Bronchial epithelial cell (primary cell): ENCODE measurements at regions not wholly inside any gene's neighbourhood (a gene's known extent, or its start where the extent isn't known, plus 50 kb on each side); places are given as distances from the start of the nearest gene placed in this dataset.

Experiments
- DNase-seq: peaks from one replicate; pipeline ENCODE4 v3.0.0-alpha.2; 2010; ENCODE audit warnings: low read depth
- FAIRE-seq: peaks from 2 replicates; lab custom pipeline; 2011; peaks lifted over from hg19 to GRCh38; lab: Jason Lieb, UNC
- H3K27me3 ChIP-seq: 2 replicates; pipeline ENCODE4 v1.5.1; 2011; ENCODE audit warnings: low read length; ENCODE audit not compliant: control insufficient read depth, insufficient read depth
- H3K36me3 ChIP-seq: 2 replicates; pipeline ENCODE4 v1.5.1; 2011; ENCODE audit warnings: low read length; ENCODE audit not compliant: control insufficient read depth, insufficient read depth
- H3K4me3 ChIP-seq: 2 replicates; pipeline ENCODE4 v1.5.1; 2011; ENCODE audit warnings: mild to moderate bottlenecking, low read depth, low read length, control low read depth
- TF ChIP-seq, protein P1 (sequence below): IDR thresholded peaks from 2 replicates; pipeline ENCODE4 v1.5.1; 2011; ENCODE audit warnings: mild to moderate bottlenecking, moderate library complexity, low read length, control low read depth, inconsistent platforms; ENCODE audit not compliant: insufficient read depth, severe bottlenecking

DNA sequence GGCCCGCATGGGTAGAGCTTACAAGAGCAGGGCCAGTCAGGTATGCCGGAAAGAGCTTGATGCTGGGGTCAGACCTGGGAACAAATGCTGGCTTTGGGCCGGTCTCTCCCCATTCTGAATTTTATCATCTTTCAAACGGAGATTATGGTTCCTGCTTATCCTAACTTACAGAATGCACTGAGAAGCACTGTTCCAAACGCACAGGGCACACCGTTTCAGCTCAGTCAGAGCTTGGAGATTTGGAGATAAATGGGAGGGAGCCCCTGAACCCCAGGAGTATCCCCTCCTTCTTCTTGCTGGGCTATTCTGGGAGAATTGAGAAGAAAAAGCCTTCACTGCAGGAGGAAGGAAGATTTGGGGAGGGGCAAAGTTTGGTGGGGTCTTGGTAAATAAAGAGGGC, 169.4 kb downstream of the DDX1 start:
- no peak for FAIRE-seq

DNA sequence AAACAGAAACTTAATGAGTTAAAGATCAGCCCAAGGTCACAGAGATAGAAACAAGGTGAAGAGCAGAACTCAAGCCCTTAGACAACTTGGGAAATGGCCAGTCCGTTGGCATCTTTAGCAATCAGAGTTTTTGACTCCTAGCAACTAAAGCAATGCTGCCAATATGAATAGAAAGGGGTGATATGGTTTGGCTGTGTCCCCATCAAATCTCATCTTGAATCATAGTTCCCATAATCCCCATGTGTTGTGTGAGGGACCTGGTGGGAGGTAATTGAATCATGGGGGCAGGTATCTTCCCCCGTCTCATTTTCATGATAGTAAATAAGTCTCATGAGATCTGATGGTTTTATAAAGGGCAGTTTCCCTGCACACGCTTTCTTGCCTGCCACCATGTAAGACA, 170.2 kb downstream of the DDX1 start:
- no peaks in the 10 kb centered on the region for H3K36me3 ChIP-seq
- TF ChIP-seq, protein P1, sequence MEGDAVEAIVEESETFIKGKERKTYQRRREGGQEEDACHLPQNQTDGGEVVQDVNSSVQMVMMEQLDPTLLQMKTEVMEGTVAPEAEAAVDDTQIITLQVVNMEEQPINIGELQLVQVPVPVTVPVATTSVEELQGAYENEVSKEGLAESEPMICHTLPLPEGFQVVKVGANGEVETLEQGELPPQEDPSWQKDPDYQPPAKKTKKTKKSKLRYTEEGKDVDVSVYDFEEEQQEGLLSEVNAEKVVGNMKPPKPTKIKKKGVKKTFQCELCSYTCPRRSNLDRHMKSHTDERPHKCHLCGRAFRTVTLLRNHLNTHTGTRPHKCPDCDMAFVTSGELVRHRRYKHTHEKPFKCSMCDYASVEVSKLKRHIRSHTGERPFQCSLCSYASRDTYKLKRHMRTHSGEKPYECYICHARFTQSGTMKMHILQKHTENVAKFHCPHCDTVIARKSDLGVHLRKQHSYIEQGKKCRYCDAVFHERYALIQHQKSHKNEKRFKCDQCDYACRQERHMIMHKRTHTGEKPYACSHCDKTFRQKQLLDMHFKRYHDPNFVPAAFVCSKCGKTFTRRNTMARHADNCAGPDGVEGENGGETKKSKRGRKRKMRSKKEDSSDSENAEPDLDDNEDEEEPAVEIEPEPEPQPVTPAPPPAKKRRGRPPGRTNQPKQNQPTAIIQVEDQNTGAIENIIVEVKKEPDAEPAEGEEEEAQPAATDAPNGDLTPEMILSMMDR, result no peak
- H3K4me3 ChIP-seq, result no peak overlapping the region
- H3K27me3 ChIP-seq, result no peaks in the 10 kb centered on the region
- DNase-seq (no peak), FAIRE-seq (no peak)

More for the DNA sequence above, 169.4 kb downstream of the DDX1 start:
- no peaks in the 10 kb centered on the region for H3K36me3 ChIP-seq
- H3K27me3 ChIP-seq, result no peaks in the 10 kb centered on the region
- DNase-seq, result no peak
- TF ChIP-seq, protein P1, result no peak
- no peak overlapping the region for H3K4me3 ChIP-seq

DNA sequence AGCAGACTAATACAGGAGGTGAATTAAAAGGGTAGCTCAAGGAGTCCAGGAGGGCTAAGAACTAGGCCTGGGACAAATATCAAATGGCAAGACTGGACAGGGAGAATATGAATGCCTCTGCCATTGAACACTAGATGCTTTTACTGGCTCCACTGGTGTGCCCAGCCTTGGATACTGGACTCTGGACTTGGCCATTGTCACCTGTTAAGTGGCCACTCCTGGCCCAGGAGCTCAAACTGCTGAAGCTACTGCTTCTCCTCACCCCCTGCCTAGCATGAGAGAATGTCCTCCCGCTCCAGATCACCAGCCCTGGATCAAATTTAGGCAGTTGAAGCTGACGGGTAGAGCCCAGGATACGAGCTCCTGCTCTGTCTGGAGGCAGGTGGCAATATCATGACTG, 170.8 kb downstream of the DDX1 start:
- FAIRE-seq, result no peak
- no peak overlapping the region for H3K4me3 ChIP-seq
- DNase-seq, result no peak
- TF ChIP-seq, protein P1, result no peak
- no peaks in the 10 kb centered on the region for H3K36me3 ChIP-seq
- no peaks in the 10 kb centered on the region for H3K27me3 ChIP-seq

DNA sequence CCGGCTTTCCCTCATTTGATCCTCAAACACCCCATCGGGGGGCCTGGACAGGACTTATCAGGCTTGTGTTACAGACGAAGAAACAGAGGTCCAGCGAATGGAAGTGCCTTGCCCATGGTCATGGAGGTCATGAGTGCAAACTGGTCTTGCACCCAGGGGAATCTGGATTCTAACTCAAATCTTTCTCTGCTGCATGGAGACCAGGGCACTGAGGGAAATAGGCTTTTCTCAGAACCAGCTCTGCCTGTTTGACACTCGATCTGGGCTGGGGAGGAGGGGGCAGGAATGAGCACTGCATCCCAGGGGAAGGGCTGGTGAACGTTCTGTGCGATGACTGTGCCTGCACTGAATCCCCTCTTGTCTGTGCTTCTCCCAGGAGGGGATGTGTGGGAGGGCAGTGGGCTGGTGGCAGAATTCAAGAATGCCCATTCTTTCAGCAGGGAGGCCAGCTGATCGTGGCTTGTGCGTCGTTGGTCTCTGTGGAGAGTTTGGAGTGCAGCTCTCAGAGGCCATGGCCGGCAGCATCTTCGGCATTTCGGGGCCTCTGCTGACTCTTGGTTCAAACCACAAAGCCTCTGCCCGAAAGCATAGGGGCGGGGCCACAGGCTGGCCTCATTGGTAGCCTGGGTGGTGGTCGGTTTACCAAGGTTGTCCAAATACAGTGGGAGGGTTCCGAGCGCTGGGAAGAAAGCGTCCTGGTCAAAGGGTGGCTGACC, 171.6 kb downstream of the DDX1 start:
- TF ChIP-seq, protein P1, result no peak
- Histone ChIP-seq H3K4me3 (no peak overlapping the region), H3K36me3 (no peaks in the 10 kb centered on the region), H3K27me3 (no peaks in the 10 kb centered on the region)
- DNase-seq (no peak), FAIRE-seq (no peak)

DNA sequence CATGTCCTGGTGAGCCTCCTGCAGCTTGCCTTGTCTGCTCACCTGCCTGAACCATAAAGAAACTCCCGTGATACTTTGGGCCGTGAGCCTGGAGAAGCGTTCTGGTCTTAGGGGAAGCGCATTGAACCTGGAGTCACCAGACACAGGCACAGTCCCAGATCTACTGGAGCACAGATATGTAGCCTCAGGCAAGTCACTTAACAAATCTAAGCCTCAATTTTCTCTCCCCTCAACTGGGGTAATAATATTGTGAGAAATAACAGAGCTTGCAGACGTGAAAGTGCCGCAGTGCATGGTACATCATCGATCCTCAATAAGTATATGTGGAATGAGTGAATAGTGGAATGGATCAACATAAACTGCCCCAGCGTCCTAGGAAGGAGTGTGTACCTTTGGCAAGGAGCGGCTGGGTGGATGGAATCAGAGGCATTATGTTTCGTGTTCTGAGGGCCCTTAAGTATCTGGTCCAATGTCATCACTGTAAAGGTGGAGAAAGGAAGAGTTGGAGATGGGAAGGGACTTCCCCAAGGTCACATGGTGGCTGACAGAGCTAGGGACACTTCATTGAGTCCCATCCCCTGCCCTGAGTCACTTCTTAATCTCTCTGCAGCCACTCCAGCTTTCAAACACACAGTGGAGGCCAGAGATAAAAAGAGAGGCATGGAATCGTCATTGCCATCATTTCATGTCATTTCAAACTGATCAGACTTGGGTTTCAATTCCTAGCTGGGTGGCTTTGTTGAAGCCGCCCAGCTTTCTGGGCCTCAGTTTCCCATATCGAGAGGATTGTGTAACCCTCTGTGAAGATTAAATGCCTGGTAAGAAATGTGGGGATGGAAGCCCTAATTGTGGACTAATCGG, 172.4 kb downstream of the DDX1 start:
- Histone ChIP-seq H3K36me3 (no peaks in the 10 kb centered on the region), H3K4me3 (no peak overlapping the region), H3K27me3 (no peaks in the 10 kb centered on the region)
- TF ChIP-seq, protein P1, result no peak
- DNase-seq (no peak), FAIRE-seq (no peak)
